GM23338 (cell line): ENCODE measurements at regions not wholly inside any gene's neighbourhood (a gene's known extent, or its start where the extent isn't known, plus 50 kb on each side); places are given as distances from the start of the nearest gene placed in this dataset.

Source experiments
- CREB1 ChIP-seq: fragments of 250-450 bp; sonication (Bioruptor Pico); IDR thresholded peaks from 2 replicates; pipeline ENCODE4 v1.5.0; 2020; ENCODE audit warnings: low read depth, mild to moderate bottlenecking, moderate library complexity
- ETS1 ChIP-seq: IDR thresholded peaks from 2 replicates; pipeline ENCODE4 v1.6.1; 2016; ENCODE audit warnings: antibody characterized with exemption
- EZH2 ChIP-seq: fragments of 200-600 bp; sonication (generic); IDR thresholded peaks from one replicate; pipeline ENCODE4 v1.8.0; 2017; ENCODE audit warnings: antibody characterized with exemption, mild to moderate bottlenecking, low read depth; ENCODE audit not compliant: unreplicated experiment
- EZH2phosphoT487 ChIP-seq: fragments of 200-600 bp; sonication (generic); IDR thresholded peaks from one replicate; pipeline ENCODE4 v1.8.1; 2018; ENCODE audit warnings: antibody characterized with exemption; ENCODE audit not compliant: unreplicated experiment
- NANOG ChIP-seq: IDR thresholded peaks from 2 replicates; pipeline ENCODE4 v1.6.1; 2016; ENCODE audit warnings: antibody characterized with exemption, borderline replicate concordance
- POLR2AphosphoS5 ChIP-seq: IDR thresholded peaks from 2 replicates; pipeline ENCODE4 v1.6.1; 2016; ENCODE audit warnings: antibody characterized with exemption, low read depth
- ZNF331 ChIP-seq: fragments of 250-450 bp; sonication (Bioruptor Pico); IDR thresholded peaks from 2 replicates; pipeline ENCODE4 v1.5.0; 2020; ENCODE audit warnings: low read depth, mild to moderate bottlenecking, moderate library complexity
- TF ChIP-seq, protein P1 (sequence below), 2 experiments: fragments of 200-600 bp in 1 of 2; sonication (generic) in 1 of 2; conservative IDR thresholded peaks; 2 replicates each; pipeline versions ENCODE4 v1.5.1 to v1.6.1; 2016 to 2017; ENCODE audit warnings: antibody characterized with exemption in 2 of 2, low read depth in 2 of 2, mild to moderate bottlenecking in 2 of 2, moderate library complexity in 1 of 2

DNA sequence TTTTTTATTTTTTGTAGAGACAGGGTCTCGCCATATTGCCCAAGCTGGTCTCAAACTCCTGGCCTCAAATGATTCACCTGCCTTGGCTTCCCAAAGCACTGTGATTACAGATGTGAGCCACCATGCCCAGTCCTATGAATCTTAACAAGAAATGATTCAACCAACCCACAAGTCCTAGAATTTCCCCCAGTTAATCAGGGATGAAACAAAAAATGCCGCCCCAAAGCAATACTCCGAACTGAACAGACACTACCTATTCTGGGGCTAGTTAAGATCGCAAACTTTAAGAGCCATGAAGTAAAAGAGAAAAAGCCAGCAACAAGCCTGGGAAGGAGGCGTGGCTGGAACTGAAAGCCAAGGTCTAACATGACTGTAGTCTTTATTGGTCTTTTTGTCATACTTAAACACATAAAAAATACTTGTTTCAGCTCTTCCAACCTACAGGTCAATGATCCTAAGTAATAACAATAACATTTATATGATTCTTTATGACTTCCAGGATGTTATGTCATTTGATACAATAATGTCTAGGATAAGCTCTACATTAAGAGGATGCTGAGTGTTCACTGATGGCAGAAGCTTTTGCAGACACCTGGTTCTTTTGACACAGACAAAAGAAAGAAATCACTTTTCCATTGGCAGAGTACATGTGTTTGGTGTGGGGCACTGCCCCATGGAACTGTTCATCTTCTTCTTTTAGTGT lies 361.1 kb upstream of the TLE4 start:
- no peak for TF ChIP-seq POLR2AphosphoS5
- TF ChIP-seq, protein P1, sequence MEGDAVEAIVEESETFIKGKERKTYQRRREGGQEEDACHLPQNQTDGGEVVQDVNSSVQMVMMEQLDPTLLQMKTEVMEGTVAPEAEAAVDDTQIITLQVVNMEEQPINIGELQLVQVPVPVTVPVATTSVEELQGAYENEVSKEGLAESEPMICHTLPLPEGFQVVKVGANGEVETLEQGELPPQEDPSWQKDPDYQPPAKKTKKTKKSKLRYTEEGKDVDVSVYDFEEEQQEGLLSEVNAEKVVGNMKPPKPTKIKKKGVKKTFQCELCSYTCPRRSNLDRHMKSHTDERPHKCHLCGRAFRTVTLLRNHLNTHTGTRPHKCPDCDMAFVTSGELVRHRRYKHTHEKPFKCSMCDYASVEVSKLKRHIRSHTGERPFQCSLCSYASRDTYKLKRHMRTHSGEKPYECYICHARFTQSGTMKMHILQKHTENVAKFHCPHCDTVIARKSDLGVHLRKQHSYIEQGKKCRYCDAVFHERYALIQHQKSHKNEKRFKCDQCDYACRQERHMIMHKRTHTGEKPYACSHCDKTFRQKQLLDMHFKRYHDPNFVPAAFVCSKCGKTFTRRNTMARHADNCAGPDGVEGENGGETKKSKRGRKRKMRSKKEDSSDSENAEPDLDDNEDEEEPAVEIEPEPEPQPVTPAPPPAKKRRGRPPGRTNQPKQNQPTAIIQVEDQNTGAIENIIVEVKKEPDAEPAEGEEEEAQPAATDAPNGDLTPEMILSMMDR (conservative IDR thresholded peaks at IDR 0.05; ENCODE audit: low read depth in 2 of 2) = no peak
- no peak for TF ChIP-seq NANOG
- no peak for TF ChIP-seq ETS1
- no peak for TF ChIP-seq EZH2
- TF ChIP-seq EZH2phosphoT487 = no peak
- TF ChIP-seq CREB1 (CRISPR knock-in tag) = no peak
- no peak for TF ChIP-seq ZNF331 (CRISPR knock-in tag)
